ENCODE measurements at regions not wholly inside any gene's neighbourhood (a gene's known extent, or its start where the extent isn't known, plus 50 kb on each side); places are given as distances from the start of the nearest gene placed in this dataset.

DNA sequence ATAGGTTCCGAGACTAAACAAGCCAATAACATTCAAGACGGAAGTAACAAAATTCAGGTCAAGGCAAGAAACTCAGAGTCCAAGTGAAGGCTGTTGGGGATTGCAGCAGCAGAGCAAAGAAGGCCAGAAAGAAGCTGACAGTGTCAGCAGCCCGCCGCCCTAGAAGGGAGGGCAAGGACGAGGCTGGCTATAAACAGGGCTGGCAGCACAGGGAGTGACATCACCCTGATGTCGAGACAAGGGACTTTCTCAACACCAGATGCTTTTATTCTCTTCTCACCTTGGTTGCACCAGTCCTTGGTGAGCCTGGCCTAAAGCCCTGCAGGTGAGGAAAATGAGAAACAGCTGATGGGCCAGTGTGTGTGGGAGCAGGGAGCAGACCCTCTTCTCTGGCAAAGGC is 687.7 kb upstream of the NRP1 start:
- intact Hi-C loops (cut with DNase I; ENCODE audit: low total_unique reads) = no loop called here
- no peaks in the 10 kb centered on the region for H3K4me1 ChIP-seq
- no peak overlapping the region for H3K4me3 ChIP-seq
- DNase-seq = no peak
- TF ChIP-seq, protein P1, sequence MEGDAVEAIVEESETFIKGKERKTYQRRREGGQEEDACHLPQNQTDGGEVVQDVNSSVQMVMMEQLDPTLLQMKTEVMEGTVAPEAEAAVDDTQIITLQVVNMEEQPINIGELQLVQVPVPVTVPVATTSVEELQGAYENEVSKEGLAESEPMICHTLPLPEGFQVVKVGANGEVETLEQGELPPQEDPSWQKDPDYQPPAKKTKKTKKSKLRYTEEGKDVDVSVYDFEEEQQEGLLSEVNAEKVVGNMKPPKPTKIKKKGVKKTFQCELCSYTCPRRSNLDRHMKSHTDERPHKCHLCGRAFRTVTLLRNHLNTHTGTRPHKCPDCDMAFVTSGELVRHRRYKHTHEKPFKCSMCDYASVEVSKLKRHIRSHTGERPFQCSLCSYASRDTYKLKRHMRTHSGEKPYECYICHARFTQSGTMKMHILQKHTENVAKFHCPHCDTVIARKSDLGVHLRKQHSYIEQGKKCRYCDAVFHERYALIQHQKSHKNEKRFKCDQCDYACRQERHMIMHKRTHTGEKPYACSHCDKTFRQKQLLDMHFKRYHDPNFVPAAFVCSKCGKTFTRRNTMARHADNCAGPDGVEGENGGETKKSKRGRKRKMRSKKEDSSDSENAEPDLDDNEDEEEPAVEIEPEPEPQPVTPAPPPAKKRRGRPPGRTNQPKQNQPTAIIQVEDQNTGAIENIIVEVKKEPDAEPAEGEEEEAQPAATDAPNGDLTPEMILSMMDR (IDR thresholded peaks at IDR 0.05) = no peak
- no peak overlapping the region for H3K27ac ChIP-seq
- H3K36me3 ChIP-seq = no peaks in the 10 kb centered on the region
- H3K27me3 ChIP-seq = no peaks in the 10 kb centered on the region
- no peaks in the 10 kb centered on the region for H3K9me3 ChIP-seq

DNA sequence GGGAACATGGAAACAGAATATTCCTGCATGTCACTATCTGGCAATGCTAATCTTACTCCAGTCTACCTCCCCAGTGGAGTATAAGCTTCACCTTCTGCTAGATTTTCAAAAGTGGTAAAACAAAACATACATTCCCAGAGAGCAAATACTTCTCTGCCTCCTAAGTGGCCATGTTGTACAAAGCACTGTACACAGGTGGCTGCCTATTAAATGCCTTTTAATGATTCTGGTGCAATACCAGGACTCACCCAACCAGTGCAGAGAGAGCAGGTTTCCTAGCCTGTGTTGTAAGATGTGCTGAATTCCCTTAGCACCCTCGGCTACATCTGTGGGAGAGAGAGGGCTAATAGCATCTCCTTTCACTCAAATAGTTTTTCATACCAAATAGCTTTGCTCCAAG is 684.3 kb upstream of the NRP1 start:
- intact Hi-C loops (cut with DNase I; ENCODE audit: low total_unique reads) = no loop called here
- Histone ChIP-seq H3K4me3 (no peak overlapping the region), H3K9me3 (no peaks in the 10 kb centered on the region), H3K4me1 (no peaks in the 10 kb centered on the region), H3K27me3 (no peaks in the 10 kb centered on the region), H3K27ac (no peak overlapping the region), H3K36me3 (no peaks in the 10 kb centered on the region)
- TF ChIP-seq, protein P1 (IDR thresholded peaks at IDR 0.05) = no peak
- DNase-seq = no peak

DNA sequence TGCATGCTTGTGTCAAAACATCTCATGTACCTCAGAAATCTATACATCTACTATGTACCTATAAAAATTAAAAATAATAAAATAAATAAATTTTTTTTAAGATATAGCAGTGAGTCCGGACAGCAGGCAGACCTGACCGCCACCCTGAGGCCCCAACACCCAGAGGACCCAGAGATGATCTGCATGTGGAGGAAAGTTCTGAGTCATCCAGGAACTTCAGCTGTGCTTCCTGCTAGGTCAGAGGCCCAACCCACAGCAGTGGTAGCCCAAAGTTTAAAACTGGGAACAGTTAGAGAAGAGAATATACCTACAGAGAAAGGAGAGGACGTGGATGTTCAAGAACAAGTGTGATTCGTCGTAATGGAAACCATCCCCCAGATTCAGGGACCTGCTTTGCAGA is 683.7 kb upstream of the NRP1 start:
- H3K27me3 ChIP-seq = no peaks in the 10 kb centered on the region
- no peaks in the 10 kb centered on the region for H3K36me3 ChIP-seq
- H3K9me3 ChIP-seq = no peaks in the 10 kb centered on the region
- intact Hi-C loops (cut with DNase I; ENCODE audit: low total_unique reads) = no loop called here
- no peaks in the 10 kb centered on the region for H3K4me1 ChIP-seq
- no peak overlapping the region for H3K27ac ChIP-seq
- no peak overlapping the region for H3K4me3 ChIP-seq
- DNase-seq = no peak
- TF ChIP-seq, protein P1 (IDR thresholded peaks at IDR 0.05) = no peak

DNA sequence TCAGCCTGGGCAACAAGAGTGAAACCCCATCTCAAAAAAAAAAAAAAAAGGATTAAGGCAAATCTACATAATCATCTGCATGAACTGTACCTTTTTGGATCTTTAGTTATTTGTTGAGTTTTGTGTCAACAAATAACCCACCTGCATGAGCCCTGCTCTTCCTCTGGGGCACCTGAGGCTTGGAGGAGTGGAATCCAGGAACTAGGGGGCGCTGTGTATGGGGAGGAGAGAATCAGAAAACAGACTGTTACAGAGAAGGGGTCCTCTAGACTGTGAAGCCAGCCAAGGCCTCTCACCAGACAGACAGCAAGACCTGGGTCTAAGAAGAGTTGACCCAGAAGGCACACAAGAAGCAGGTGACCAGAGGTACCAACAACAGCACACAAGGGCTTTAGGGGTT is 682.8 kb upstream of the NRP1 start:
- no peak for DNase-seq
- Histone ChIP-seq H3K27ac (no peak overlapping the region), H3K27me3 (no peaks in the 10 kb centered on the region), H3K9me3 (no peaks in the 10 kb centered on the region), H3K36me3 (no peaks in the 10 kb centered on the region), H3K4me3 (no peak overlapping the region), H3K4me1 (no peaks in the 10 kb centered on the region)
- TF ChIP-seq, protein P1 (IDR thresholded peaks at IDR 0.05) = no peak
- intact Hi-C loops (cut with DNase I; ENCODE audit: low total_unique reads) = no loop called here

DNA sequence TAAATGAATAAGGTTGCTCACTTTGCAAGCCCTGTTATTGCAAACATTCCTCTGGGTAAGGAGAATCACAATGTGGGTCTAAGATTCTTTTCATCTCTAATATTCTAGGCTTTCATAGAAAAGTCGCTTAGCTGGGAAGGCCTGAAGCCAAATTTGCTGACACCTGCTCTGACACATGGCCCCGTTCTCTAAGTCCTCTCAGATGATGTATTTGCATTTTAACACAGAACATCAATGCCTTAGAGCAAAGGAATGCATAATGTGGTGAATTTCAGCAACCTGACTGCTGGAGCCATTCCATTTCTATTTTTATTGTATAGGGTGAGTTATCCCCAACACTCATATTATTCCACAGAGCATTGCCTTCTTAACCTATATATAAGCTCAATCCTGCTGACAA is 682.1 kb upstream of the NRP1 start:
- DNase-seq = no peak
- TF ChIP-seq, protein P1 (IDR thresholded peaks at IDR 0.05) = no peak
- intact Hi-C loops (cut with DNase I; ENCODE audit: low total_unique reads) = no loop called here

DNA sequence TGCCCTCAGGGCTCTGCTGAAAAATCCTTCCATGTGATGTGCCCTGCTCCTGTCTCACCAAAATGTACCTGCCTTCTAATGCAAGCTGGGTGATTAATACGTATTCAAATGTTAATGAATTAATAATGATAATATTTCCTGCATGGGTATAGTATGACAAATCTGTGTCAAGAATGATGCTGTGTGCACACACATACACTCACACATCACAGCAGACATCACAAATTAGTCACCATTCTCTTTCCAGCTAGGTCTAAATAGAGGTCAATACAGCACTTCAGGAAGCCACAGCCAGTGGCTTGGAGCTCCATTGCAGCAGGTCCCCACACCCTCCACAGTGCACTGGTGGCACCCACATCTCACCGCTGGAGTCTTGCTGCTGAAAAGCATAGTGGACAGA is 681.2 kb upstream of the NRP1 start:
- no peaks in the 10 kb centered on the region for H3K36me3 ChIP-seq
- no peak overlapping the region for H3K27ac ChIP-seq
- no peak for DNase-seq
- no peaks in the 10 kb centered on the region for H3K9me3 ChIP-seq
- H3K27me3 ChIP-seq = no peaks in the 10 kb centered on the region
- H3K4me3 ChIP-seq = no peak overlapping the region
- intact Hi-C loops (cut with DNase I; ENCODE audit: low total_unique reads) = no loop called here
- no peaks in the 10 kb centered on the region for H3K4me1 ChIP-seq
- TF ChIP-seq, protein P1 (IDR thresholded peaks at IDR 0.05) = no peak

More for the DNA sequence above, 682.1 kb upstream of the NRP1 start:
- H3K4me1 ChIP-seq = no peaks in the 10 kb centered on the region
- H3K27me3 ChIP-seq = no peaks in the 10 kb centered on the region
- H3K36me3 ChIP-seq = no peaks in the 10 kb centered on the region
- H3K4me3 ChIP-seq = no peak overlapping the region
- H3K9me3 ChIP-seq = no peaks in the 10 kb centered on the region
- no peak overlapping the region for H3K27ac ChIP-seq

Measured in tibial artery (tissue), 4 donors.